Thyroid gland (tissue), 4 donors: ENCODE measurements at regions not wholly inside any gene's neighbourhood (a gene's known extent, or its start where the extent isn't known, plus 50 kb on each side); places are given as distances from the start of the nearest gene placed in this dataset.

Experiments used
- DNase-seq, 2 donors: peaks; one replicate each; pipeline ENCODE4 v3.0.0-alpha.2; 2019
- H3K27ac ChIP-seq, 3 donors: fragments of 200-600 bp; sonication (generic); 1 replicate in 2 of 3; 2 replicates in 1 of 3; pipeline ENCODE4 v1.5.1; 2016 to 2019; ENCODE audit warnings: mild to moderate bottlenecking in 1 of 3, moderate library complexity in 1 of 3
- H3K27me3 ChIP-seq: fragments of 200-600 bp; sonication (generic); one replicate; pipeline ENCODE4 v1.5.1; 2019
- H3K36me3 ChIP-seq, 2 donors: fragments of 200-600 bp; sonication (generic); one replicate each; pipeline ENCODE4 v1.5.1; 2016 to 2019
- H3K4me1 ChIP-seq, 2 donors: fragments of 200-600 bp; sonication (generic); one replicate each; pipeline ENCODE4 v1.5.1; 2017 to 2019
- H3K4me3 ChIP-seq, 3 donors: fragments of 200-600 bp; sonication (generic); replicated peaks in 1 of 3; 1 replicate in 2 of 3; 2 replicates in 1 of 3; pipeline ENCODE4 v1.5.1; 2016; ENCODE audit warnings: mild to moderate bottlenecking in 1 of 3
- H3K9me3 ChIP-seq: fragments of 200-600 bp; sonication (generic); one replicate; pipeline ENCODE4 v1.5.1; 2017
- CTCF ChIP-seq, 6 experiments: fragments of 200-600 bp in 3 of 6; fragments of 450-650 bp in 3 of 6; sonication (generic) in 3 of 6; IDR thresholded peaks; one replicate each; pipeline ENCODE4 v1.5.1; 2016 to 2019; ENCODE audit warnings: antibody characterized with exemption in 6 of 6, mild to moderate bottlenecking in 2 of 6, inconsistent platforms in 1 of 6, moderate library complexity in 1 of 6
- POLR2A ChIP-seq, 2 donors: fragments of 450-650 bp; IDR thresholded peaks; one replicate each; pipeline ENCODE4 v1.6.1; 2017; ENCODE audit warnings: antibody characterized with exemption in 2 of 2, mild to moderate bottlenecking in 2 of 2, moderate library complexity in 1 of 2
- WGBS, 2 donors: methylation state at CpG; one replicate each; pipeline ENCODE4 v1.1.5; 2017; 5-methylcytosine and 5-hydroxymethylcytosine counted together
- intact Hi-C: fragments of 100-400 bp; cut with DNase I; formaldehyde crosslinking; loops from one replicate; pipeline ENCODE4 v1.15.1; 2023

GRCh38 chr1:61606448-61607312, 118.3 kb downstream of the TM2D1 start:
- peak overlapping the region in 1 of 3 donors; percentile 27 for H3K27ac ChIP-seq
- no peaks in the 10 kb centered on the region for H3K36me3 ChIP-seq
- H3K9me3 ChIP-seq = no peaks in the 10 kb centered on the region
- WGBS, 2 donors = 74 to 78% methylated on average over 15 of the region's 15 CpGs
- no peaks in the 10 kb centered on the region for H3K27me3 ChIP-seq
- H3K4me1 ChIP-seq = no peaks in the 10 kb centered on the region
- intact Hi-C loops = no loop called here
- no peak overlapping the region for H3K4me3 ChIP-seq
- DNase-seq = peak; percentile 26 to 30
- TF ChIP-seq POLR2A (IDR thresholded peaks at IDR 0.05) (no peak), CTCF (IDR thresholded peaks at IDR 0.05) (no peak)

- 76 to 84% methylated on average over 4 of the region's 4 CpGs for WGBS, 2 donors
- Histone ChIP-seq H3K4me3 (no peak overlapping the region), H3K27me3 (no peaks in the 10 kb centered on the region), H3K9me3 (no peaks in the 10 kb centered on the region), H3K4me1 (no peaks in the 10 kb centered on the region), H3K36me3 (no peaks in the 10 kb centered on the region), H3K27ac (peak overlapping the region in 1 of 3 donors; percentile 12)
- DNase-seq = no peak
- intact Hi-C loops = no loop called here
- no peak for TF ChIP-seq CTCF (IDR thresholded peaks at IDR 0.05)
- TF ChIP-seq POLR2A (IDR thresholded peaks at IDR 0.05) = no peak
These were observed 119.2 kb downstream of the TM2D1 start for GRCh38 chr1:61605607-61606321.

GRCh38 chr1:61604684-61605083, 120.3 kb downstream of the TM2D1 start:
- Histone ChIP-seq H3K9me3 (no peaks in the 10 kb centered on the region), H3K27me3 (no peaks in the 10 kb centered on the region), H3K4me1 (no peaks in the 10 kb centered on the region), H3K27ac (no peak overlapping the region), H3K36me3 (no peaks in the 10 kb centered on the region), H3K4me3 (no peak overlapping the region)
- intact Hi-C loops = no loop called here
- WGBS, 2 donors = 80 to 94% methylated on average over 1 of the region's 1 CpG
- no peak for TF ChIP-seq POLR2A (IDR thresholded peaks at IDR 0.05)
- TF ChIP-seq CTCF (IDR thresholded peaks at IDR 0.05) = no peak
- DNase-seq = no peak

GRCh38 chr1:61604261-61604660, 120.7 kb downstream of the TM2D1 start:
- Histone ChIP-seq H3K9me3 (no peaks in the 10 kb centered on the region), H3K4me3 (no peak overlapping the region), H3K36me3 (no peaks in the 10 kb centered on the region), H3K4me1 (no peaks in the 10 kb centered on the region), H3K27ac (no peak overlapping the region), H3K27me3 (no peaks in the 10 kb centered on the region)
- DNase-seq = no peak
- TF ChIP-seq CTCF (IDR thresholded peaks at IDR 0.05) (no peak), POLR2A (IDR thresholded peaks at IDR 0.05) (no peak)
- WGBS, 2 donors = 93 to 95% methylated on average over 4 of the region's 4 CpGs
- intact Hi-C loops = no loop called here

GRCh38 chr1:61602663-61603062, 122.3 kb downstream of the TM2D1 start:
- H3K27me3 ChIP-seq = no peaks in the 10 kb centered on the region
- H3K9me3 ChIP-seq = no peaks in the 10 kb centered on the region
- intact Hi-C loops = no loop called here
- TF ChIP-seq POLR2A (IDR thresholded peaks at IDR 0.05) = no peak
- TF ChIP-seq CTCF (IDR thresholded peaks at IDR 0.05) = no peak
- no peaks in the 10 kb centered on the region for H3K36me3 ChIP-seq
- no peak overlapping the region for H3K4me3 ChIP-seq
- H3K27ac ChIP-seq = no peak overlapping the region
- WGBS, 2 donors = 85 to 96% methylated on average over 3 of the region's 3 CpGs
- H3K4me1 ChIP-seq = no peaks in the 10 kb centered on the region
- DNase-seq = no peak
